H1 (cell line): ENCODE measurements at regions not wholly inside any gene's neighbourhood (a gene's known extent, or its start where the extent isn't known, plus 50 kb on each side); places are given as distances from the start of the nearest gene placed in this dataset.

Experiments
- ATF2 ChIP-seq: IDR thresholded peaks from 2 replicates; pipeline ENCODE4 v1.6.1; 2012; ENCODE audit warnings: low read length, inconsistent platforms
- CHD7 ChIP-seq: fragments of 300-600 bp; sonication (generic); IDR thresholded peaks from 2 replicates; pipeline ENCODE4 v1.7.1; 2012; ENCODE audit warnings: low read length, moderate library complexity, mild to moderate bottlenecking, inconsistent platforms; ENCODE audit not compliant: insufficient replicate concordance
- FOSL1 ChIP-seq: IDR thresholded peaks from 2 replicates; pipeline ENCODE4 v1.6.1; 2011; ENCODE audit warnings: mild to moderate bottlenecking, low read depth, low read length, moderate library complexity; ENCODE audit not compliant: insufficient read depth
- JUN ChIP-seq: IDR thresholded peaks from 2 replicates; pipeline ENCODE4 v1.6.1; 2011; ENCODE audit warnings: low read depth, mild to moderate bottlenecking, improper control_type of control experiment, low read length
- JUND ChIP-seq: IDR thresholded peaks from 2 replicates; pipeline ENCODE4 v1.6.1; 2011; ENCODE audit warnings: mild to moderate bottlenecking, improper control_type of control experiment, low read length
- SAP30 ChIP-seq: fragments of 300-600 bp; sonication (generic); IDR thresholded peaks from 2 replicates; pipeline ENCODE4 v1.7.1; 2012; ENCODE audit warnings: low read length, moderate library complexity, mild to moderate bottlenecking, inconsistent platforms; ENCODE audit not compliant: insufficient read depth, insufficient replicate concordance
- TAF7 ChIP-seq: optimal IDR thresholded peaks from 2 replicates; pipeline ENCODE3; 2011; ENCODE audit warnings: low read depth, mild to moderate bottlenecking, inconsistent platforms, low read length, moderate library complexity, borderline replicate concordance

- no peak for TF ChIP-seq CHD7
- no peak for TF ChIP-seq ATF2
- no peak for TF ChIP-seq JUND
- TF ChIP-seq SAP30, result no peak
- no peak for TF ChIP-seq FOSL1
- TF ChIP-seq JUN, result no peak
- TF ChIP-seq TAF7, result no peak
Measured at GRCh38 chr14:101075025-101075800, 171.7 kb upstream of the RTL1 start (continued).
